HepG2 (cell line): ENCODE measurements at regions not wholly inside any gene's neighbourhood (a gene's known extent, or its start where the extent isn't known, plus 50 kb on each side); places are given as distances from the start of the nearest gene placed in this dataset.

ENCODE experiments used
- ATAC-seq: fragments of 200-7000 bp; cut with Tn5 transposase; 3 replicates; pipeline ENCODE4 v1.9.1; 2020; ENCODE audit warnings: mild to moderate bottlenecking, moderate library complexity
- BruUV-seq: library from RNA; stranded (reverse); fragments of 400-500 nt; replicated peaks from 2 replicates; lab custom pipeline; 2021; lab: Mats Ljungman, UMichigan
- CTCF ChIA-PET: fragments of 300-600 bp; formaldehyde crosslinking; extraction: SDS; loops from one replicate; lab custom pipeline; 2021; ENCODE audit warnings: low total read pairs, inconsistent platforms, low intra/inter-chr PET ratio; lab: Yijun Ruan, JAX
- POLR2A ChIA-PET: fragments of 350-600 bp; sonication (Branson Sonifier 250); formaldehyde crosslinking; loops from one replicate; lab custom pipeline; 2020; ENCODE audit warnings: antibody characterized with exemption, inconsistent platforms; lab: Yijun Ruan, JAX
- DNase-seq: peaks from one replicate; pipeline ENCODE4 v3.0.0-alpha.2; 2015; ENCODE audit warnings: low spot score
- FAIRE-seq: peaks from 3 replicates; lab custom pipeline; 2011; peaks lifted over from hg19 to GRCh38; lab: Jason Lieb, UNC
- H2AFZ ChIP-seq: one replicate; pipeline ENCODE4 v1.6.1; 2011; ENCODE audit warnings: low read length, inconsistent platforms
- H3K27ac ChIP-seq: fragments of 300-600 bp; 3 replicates; pipeline ENCODE4 v1.8.0; 2011; ENCODE audit warnings: mixed run types, mild to moderate bottlenecking, mixed read lengths, low read length, inconsistent platforms; ENCODE audit not compliant: insufficient read depth; ENCODE audit errors: extremely low read length
- H3K27me3 ChIP-seq, 2 experiments: fragments of 200-600 bp in 1 of 2; 2 replicates in 1 of 2; 3 replicates in 1 of 2; pipeline versions ENCODE4 v1.6.0 to v1.8.0; 2011; ENCODE audit warnings: low read length in 2 of 2, mild to moderate bottlenecking in 2 of 2, moderate library complexity in 2 of 2, inconsistent platforms in 1 of 2; ENCODE audit not compliant: insufficient read depth in 2 of 2, control insufficient read depth in 1 of 2
- H3K36me3 ChIP-seq, 2 experiments: fragments of 200-600 bp in 1 of 2; replicated peaks in 1 of 2; 2 replicates in 1 of 2; 3 replicates in 1 of 2; pipeline versions ENCODE4 v1.5.1 to v1.8.0; 2011; ENCODE audit warnings: low read length in 2 of 2, inconsistent platforms in 1 of 2; ENCODE audit not compliant: insufficient read depth in 2 of 2, control insufficient read depth in 1 of 2
- H3K4me1 ChIP-seq: 2 replicates; pipeline ENCODE4 v1.5.1; 2012; ENCODE audit warnings: low read length, inconsistent platforms; ENCODE audit not compliant: insufficient read depth
- H3K4me2 ChIP-seq: 2 replicates; pipeline ENCODE4 v1.6.0; 2011; ENCODE audit warnings: low read depth, low read length, inconsistent platforms
- H3K4me3 ChIP-seq, 3 experiments: fragments of 200-600 bp in 1 of 3; sonication (generic), shearing (Covaris generic) in 1 of 3; replicated peaks in 1 of 3; 2 replicates each; pipeline ENCODE4 v1.5.1; 2011 to 2016; ENCODE audit warnings: low read length in 3 of 3, inconsistent platforms in 2 of 3, low read depth in 2 of 3, mild to moderate bottlenecking in 2 of 3, control low read depth in 1 of 3, mixed read lengths in 1 of 3; ENCODE audit not compliant: insufficient read depth in 1 of 3
- H3K79me2 ChIP-seq: one replicate; pipeline ENCODE4 v1.6.1; 2011; ENCODE audit warnings: low read length, inconsistent platforms; ENCODE audit not compliant: insufficient read depth
- H3K9ac ChIP-seq: 2 replicates; pipeline ENCODE4 v1.6.0; 2011; ENCODE audit warnings: mild to moderate bottlenecking, low read depth, low read length, inconsistent platforms; ENCODE audit not compliant: insufficient read depth
- H3K9me3 ChIP-seq: 2 replicates; pipeline ENCODE4 v1.5.1; 2012; ENCODE audit warnings: mild to moderate bottlenecking, low read length
- H4K20me1 ChIP-seq: 2 replicates; pipeline ENCODE4 v1.6.0; 2011; ENCODE audit warnings: inconsistent platforms, mild to moderate bottlenecking, low read length, moderate library complexity; ENCODE audit not compliant: insufficient read depth
- AKNA ChIP-seq: sonication (generic); formaldehyde crosslinking; IDR thresholded peaks from 2 replicates; pipeline ENCODE4 v1.4.0; 2020; ENCODE audit warnings: missing genetic modification reagents, borderline replicate concordance
- HNF4G ChIP-seq, 2 experiments: sonication (generic) in 1 of 2; formaldehyde crosslinking in 1 of 2; IDR thresholded peaks; 2 replicates each; pipeline versions ENCODE4 v1.4.0 to v1.6.1; 2011 to 2020; ENCODE audit warnings: borderline replicate concordance in 2 of 2, low read depth in 2 of 2, mild to moderate bottlenecking in 2 of 2, low read length in 1 of 2, missing genetic modification reagents in 1 of 2, moderate library complexity in 1 of 2
- JARID2 ChIP-seq: sonication (generic); formaldehyde crosslinking; IDR thresholded peaks from 2 replicates; pipeline ENCODE4 v1.8.1; 2023; ENCODE audit warnings: missing genetic modification reagents, inconsistent platforms; ENCODE audit not compliant: insufficient replicate concordance
- MXD4 ChIP-seq: IDR thresholded peaks from 2 replicates; pipeline ENCODE4 v1.6.1; 2016; ENCODE audit warnings: mild to moderate bottlenecking, missing biosample characterization, missing genetic modification reagents
- TAF15 ChIP-seq: fragments of 200-400 bp; formaldehyde crosslinking; IDR thresholded peaks from one replicate; pipeline ENCODE4 v1.6.1; 2018; ENCODE audit warnings: mild to moderate bottlenecking, low read depth, low read length; ENCODE audit not compliant: poor library complexity, severe bottlenecking
- ZNF138 ChIP-seq: sonication (generic); formaldehyde crosslinking; IDR thresholded peaks from 2 replicates; pipeline ENCODE4 v1.5.0; 2020; ENCODE audit warnings: mild to moderate bottlenecking, low read depth, missing genetic modification reagents
- ZNF207 ChIP-seq: fragments of 450-650 bp; IDR thresholded peaks from 2 replicates; pipeline ENCODE4 v1.6.1; 2016; ENCODE audit warnings: antibody characterized with exemption, borderline replicate concordance
- ZNF260 ChIP-seq: sonication (generic); formaldehyde crosslinking; IDR thresholded peaks from 2 replicates; pipeline ENCODE4 v1.4.0; 2020; ENCODE audit warnings: missing genetic modification reagents, low read depth, mild to moderate bottlenecking, borderline replicate concordance
- ZNF292 ChIP-seq: sonication (generic); formaldehyde crosslinking; IDR thresholded peaks from 2 replicates; pipeline ENCODE4 v1.8.1; 2022; ENCODE audit warnings: mild to moderate bottlenecking, low read depth, missing genetic modification reagents, borderline replicate concordance
- ZNF558 ChIP-seq: sonication (generic); formaldehyde crosslinking; IDR thresholded peaks from 2 replicates; pipeline ENCODE4 v1.9.0; 2022; ENCODE audit warnings: mild to moderate bottlenecking, missing genetic modification reagents, borderline replicate concordance
- ZNF569 ChIP-seq: sonication (generic); formaldehyde crosslinking; IDR thresholded peaks from 2 replicates; pipeline ENCODE4 v1.5.0; 2020; ENCODE audit warnings: mild to moderate bottlenecking, missing genetic modification reagents, moderate library complexity, borderline replicate concordance
- ZNF644 ChIP-seq: IDR thresholded peaks from 2 replicates; pipeline ENCODE4 v1.6.1; 2016; ENCODE audit warnings: low read depth
- ZNF775 ChIP-seq: sonication (generic); formaldehyde crosslinking; IDR thresholded peaks from 2 replicates; pipeline ENCODE4 v1.4.0; 2020; ENCODE audit warnings: missing genetic modification reagents, mild to moderate bottlenecking, moderate library complexity, borderline replicate concordance
- WGBS: methylation state at CpG from one replicate; pipeline ENCODE4 v1.1.6; 2017; ENCODE audit warnings: low lambda C conversion rate; 5-methylcytosine and 5-hydroxymethylcytosine counted together
- in situ Hi-C: cut with HindIII; loops from 2 replicates; pipeline ENCODE4 v1.10.0; 2017; ENCODE audit warnings: low pct_unique_long_range_greater_than_20kb; ENCODE audit not compliant: extremely low pct_ligation_motif_present
- intact Hi-C: fragments of 100-400 bp; cut with micrococcal nuclease; formaldehyde crosslinking; loops from one replicate; pipeline ENCODE4 v1.10.0; 2022; ENCODE audit not compliant: unreplicated experiment
- TF ChIP-seq, protein P1 (sequence below): sonication (generic); formaldehyde crosslinking; IDR thresholded peaks from 2 replicates; pipeline ENCODE4 v1.4.0; 2020; ENCODE audit warnings: missing genetic modification reagents
- TF ChIP-seq, protein P2 (sequence below): sonication (generic); formaldehyde crosslinking; IDR thresholded peaks from 2 replicates; pipeline ENCODE4 v1.4.0; 2020; ENCODE audit warnings: missing genetic modification reagents, borderline replicate concordance

- in situ Hi-C loops (no loop called here), intact Hi-C loops (no loop called here)
- Histone ChIP-seq H3K27me3 (no peaks in the 10 kb centered on the region), H3K9me3 (no peaks in the 10 kb centered on the region), H3K36me3 (no peaks in the 10 kb centered on the region), H2AFZ (no peak overlapping the region), H3K27ac (no peak overlapping the region), H4K20me1 (no peaks in the 10 kb centered on the region), H3K79me2 (no peaks in the 10 kb centered on the region), H3K9ac (no peak overlapping the region), H3K4me3 (no peak overlapping the region), H3K4me2 (no peak overlapping the region), H3K4me1 (no peaks in the 10 kb centered on the region)
- no TSS peak for BruUV-seq
- DNase-seq (no peak), FAIRE-seq (no peak), ATAC-seq (no peak)
- WGBS = 47% methylated on average over 4 of the region's 4 CpGs
- CTCF ChIA-PET = no interaction called here
- TF ChIP-seq TAF15 (no peak), ZNF558 (CRISPR knock-in tag) (no peak), ZNF644 (CRISPR knock-in tag) (no peak), MXD4 (CRISPR knock-in tag) (no peak), ZNF260 (CRISPR knock-in tag) (no peak), ZNF569 (no peak), ZNF207 (no peak), ZNF138 (CRISPR knock-in tag) (no peak), ZNF292 (CRISPR knock-in tag) (no peak), AKNA (CRISPR knock-in tag) (no peak), ZNF775 (CRISPR knock-in tag) (no peak), HNF4G (IDR thresholded peaks at IDR 0.05; ENCODE audit: borderline replicate concordance, low read depth, low read length) (no peak), HNF4G (CRISPR knock-in tag; IDR thresholded peaks at IDR 0.05; ENCODE audit: borderline replicate concordance, low read depth) (no peak), JARID2 (CRISPR knock-in tag) (no peak)
- TF ChIP-seq, protein P1, sequence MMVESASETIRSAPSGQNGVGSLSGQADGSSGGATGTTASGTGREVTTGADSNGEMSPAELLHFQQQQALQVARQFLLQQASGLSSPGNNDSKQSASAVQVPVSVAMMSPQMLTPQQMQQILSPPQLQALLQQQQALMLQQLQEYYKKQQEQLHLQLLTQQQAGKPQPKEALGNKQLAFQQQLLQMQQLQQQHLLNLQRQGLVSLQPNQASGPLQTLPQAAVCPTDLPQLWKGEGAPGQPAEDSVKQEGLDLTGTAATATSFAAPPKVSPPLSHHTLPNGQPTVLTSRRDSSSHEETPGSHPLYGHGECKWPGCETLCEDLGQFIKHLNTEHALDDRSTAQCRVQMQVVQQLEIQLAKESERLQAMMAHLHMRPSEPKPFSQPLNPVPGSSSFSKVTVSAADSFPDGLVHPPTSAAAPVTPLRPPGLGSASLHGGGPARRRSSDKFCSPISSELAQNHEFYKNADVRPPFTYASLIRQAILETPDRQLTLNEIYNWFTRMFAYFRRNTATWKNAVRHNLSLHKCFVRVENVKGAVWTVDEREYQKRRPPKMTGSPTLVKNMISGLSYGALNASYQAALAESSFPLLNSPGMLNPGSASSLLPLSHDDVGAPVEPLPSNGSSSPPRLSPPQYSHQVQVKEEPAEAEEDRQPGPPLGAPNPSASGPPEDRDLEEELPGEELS (CRISPR knock-in tag) = no peak
- TF ChIP-seq, protein P2, sequence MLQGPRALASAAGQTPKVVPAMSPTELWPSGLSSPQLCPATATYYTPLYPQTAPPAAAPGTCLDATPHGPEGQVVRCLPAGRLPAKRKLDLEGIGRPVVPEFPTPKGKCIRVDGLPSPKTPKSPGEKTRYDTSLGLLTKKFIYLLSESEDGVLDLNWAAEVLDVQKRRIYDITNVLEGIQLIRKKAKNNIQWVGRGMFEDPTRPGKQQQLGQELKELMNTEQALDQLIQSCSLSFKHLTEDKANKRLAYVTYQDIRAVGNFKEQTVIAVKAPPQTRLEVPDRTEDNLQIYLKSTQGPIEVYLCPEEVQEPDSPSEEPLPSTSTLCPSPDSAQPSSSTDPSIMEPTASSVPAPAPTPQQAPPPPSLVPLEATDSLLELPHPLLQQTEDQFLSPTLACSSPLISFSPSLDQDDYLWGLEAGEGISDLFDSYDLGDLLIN (CRISPR knock-in tag) = no peak
- POLR2A ChIA-PET = no interaction called here
These were observed 395.7 kb upstream of the ACTBL2 start for GRCh38 chr5:57878301-57878722.
